ENCODE measurements at regions not wholly inside any gene's neighbourhood (a gene's known extent, or its start where the extent isn't known, plus 50 kb on each side); places are given as distances from the start of the nearest gene placed in this dataset.

GRCh38 chr10:108208732-108209131 is 1044.2 kb upstream of the SORCS1 start:
- DNase-seq (ENCODE audit: low spot score), result no peak
- no peaks in the 10 kb centered on the region for H3K9me3 Mint-ChIP-seq (ENCODE audit: unreplicated experiment)
- no peak for TF ChIP-seq CTCF (IDR thresholded peaks at IDR 0.05; ENCODE audit: unreplicated experiment)
- no peaks in the 10 kb centered on the region for H3K36me3 Mint-ChIP-seq (ENCODE audit: low read depth, unreplicated experiment)
- H3K27me3 Mint-ChIP-seq (ENCODE audit: unreplicated experiment), result peaks cover 1% of the 10 kb centered on the region
- H3K27ac Mint-ChIP-seq (ENCODE audit: unreplicated experiment), result no peak overlapping the region
- no peak overlapping the region for H3K4me3 Mint-ChIP-seq (ENCODE audit: unreplicated experiment)
- no peaks in the 10 kb centered on the region for H3K4me1 Mint-ChIP-seq (ENCODE audit: unreplicated experiment)

- no peak for TF ChIP-seq CTCF (IDR thresholded peaks at IDR 0.05; ENCODE audit: unreplicated experiment)
- Mint-ChIP-seq H3K36me3 (ENCODE audit: low read depth, unreplicated experiment) (no peaks in the 10 kb centered on the region), H3K9me3 (ENCODE audit: unreplicated experiment) (no peaks in the 10 kb centered on the region), H3K27ac (ENCODE audit: unreplicated experiment) (no peak overlapping the region), H3K27me3 (ENCODE audit: unreplicated experiment) (peaks cover 4% of the 10 kb centered on the region), H3K4me3 (ENCODE audit: unreplicated experiment) (no peak overlapping the region), H3K4me1 (ENCODE audit: unreplicated experiment) (no peaks in the 10 kb centered on the region)
- DNase-seq (ENCODE audit: low spot score), result no peak
These were observed 1043.5 kb upstream of the SORCS1 start for GRCh38 chr10:108208038-108208437.

- Mint-ChIP-seq H3K9me3 (ENCODE audit: unreplicated experiment) (no peaks in the 10 kb centered on the region), H3K27ac (ENCODE audit: unreplicated experiment) (no peak overlapping the region), H3K4me3 (ENCODE audit: unreplicated experiment) (no peak overlapping the region), H3K4me1 (ENCODE audit: unreplicated experiment) (no peaks in the 10 kb centered on the region), H3K27me3 (ENCODE audit: unreplicated experiment) (peaks cover 4% of the 10 kb centered on the region), H3K36me3 (ENCODE audit: low read depth, unreplicated experiment) (no peaks in the 10 kb centered on the region)
- peak; percentile 91 for TF ChIP-seq CTCF (IDR thresholded peaks at IDR 0.05; ENCODE audit: unreplicated experiment)
- DNase-seq (ENCODE audit: low spot score), result peak; percentile 45
These were observed 1040.2 kb upstream of the SORCS1 start for GRCh38 chr10:108204528-108205305.

GRCh38 chr10:108203905-108204527 is 1039.5 kb upstream of the SORCS1 start:
- DNase-seq (ENCODE audit: low spot score), result no peak
- H3K27ac Mint-ChIP-seq (ENCODE audit: unreplicated experiment), result no peak overlapping the region
- H3K36me3 Mint-ChIP-seq (ENCODE audit: low read depth, unreplicated experiment), result no peaks in the 10 kb centered on the region

More at GRCh38 chr10:108203905-108204527, 1039.5 kb upstream of the SORCS1 start:
- Mint-ChIP-seq H3K4me1 (ENCODE audit: unreplicated experiment) (no peaks in the 10 kb centered on the region), H3K4me3 (ENCODE audit: unreplicated experiment) (no peak overlapping the region), H3K9me3 (ENCODE audit: unreplicated experiment) (no peaks in the 10 kb centered on the region), H3K27me3 (ENCODE audit: unreplicated experiment) (peaks cover 4% of the 10 kb centered on the region)
- no peak for TF ChIP-seq CTCF (IDR thresholded peaks at IDR 0.05; ENCODE audit: unreplicated experiment)

Measured in endothelial cell (in vitro differentiated cells).